GM12874 (cell line): ENCODE measurements at regions not wholly inside any gene's neighbourhood (a gene's known extent, or its start where the extent isn't known, plus 50 kb on each side); places are given as distances from the start of the nearest gene placed in this dataset.

Experiments
- TF ChIP-seq, protein P1 (sequence below): IDR thresholded peaks from 2 replicates; pipeline ENCODE4 v1.5.1; 2011; ENCODE audit warnings: low read depth, mild to moderate bottlenecking, control low read depth, low read length, moderate library complexity; ENCODE audit not compliant: insufficient read depth

DNA sequence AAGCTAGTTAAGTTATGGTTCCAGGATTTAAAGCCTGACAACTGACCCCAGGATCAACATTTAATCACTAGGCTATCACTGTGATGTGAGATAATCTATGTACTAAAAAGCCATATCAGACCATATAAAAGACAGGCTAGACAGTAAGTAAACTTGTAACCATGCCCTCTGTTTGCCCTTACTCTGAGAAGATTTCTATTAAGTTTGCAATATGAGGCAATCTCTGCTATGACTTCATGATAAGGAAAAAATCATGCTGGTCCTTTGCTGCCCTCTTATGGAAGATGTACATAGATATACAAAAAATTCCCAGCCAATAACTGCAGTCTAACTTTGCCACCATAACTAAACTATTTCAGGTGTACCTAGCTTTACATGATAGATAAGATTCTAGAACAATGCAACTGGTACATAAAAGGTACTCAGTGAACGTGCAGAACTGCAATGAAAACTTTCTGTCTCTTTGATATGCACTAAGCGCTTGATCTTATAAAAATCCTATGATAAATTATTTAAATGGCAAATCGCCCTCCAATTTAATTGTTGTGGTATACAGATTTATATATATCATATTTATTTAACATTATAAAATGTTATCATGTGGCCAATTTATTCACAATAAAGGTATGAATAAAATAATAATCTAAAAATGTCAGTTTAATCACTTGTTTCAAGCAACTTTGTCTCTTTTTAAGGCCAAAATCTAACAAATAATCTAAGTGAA lies 70.5 kb downstream of the FAM217A start:
- TF ChIP-seq, protein P1, sequence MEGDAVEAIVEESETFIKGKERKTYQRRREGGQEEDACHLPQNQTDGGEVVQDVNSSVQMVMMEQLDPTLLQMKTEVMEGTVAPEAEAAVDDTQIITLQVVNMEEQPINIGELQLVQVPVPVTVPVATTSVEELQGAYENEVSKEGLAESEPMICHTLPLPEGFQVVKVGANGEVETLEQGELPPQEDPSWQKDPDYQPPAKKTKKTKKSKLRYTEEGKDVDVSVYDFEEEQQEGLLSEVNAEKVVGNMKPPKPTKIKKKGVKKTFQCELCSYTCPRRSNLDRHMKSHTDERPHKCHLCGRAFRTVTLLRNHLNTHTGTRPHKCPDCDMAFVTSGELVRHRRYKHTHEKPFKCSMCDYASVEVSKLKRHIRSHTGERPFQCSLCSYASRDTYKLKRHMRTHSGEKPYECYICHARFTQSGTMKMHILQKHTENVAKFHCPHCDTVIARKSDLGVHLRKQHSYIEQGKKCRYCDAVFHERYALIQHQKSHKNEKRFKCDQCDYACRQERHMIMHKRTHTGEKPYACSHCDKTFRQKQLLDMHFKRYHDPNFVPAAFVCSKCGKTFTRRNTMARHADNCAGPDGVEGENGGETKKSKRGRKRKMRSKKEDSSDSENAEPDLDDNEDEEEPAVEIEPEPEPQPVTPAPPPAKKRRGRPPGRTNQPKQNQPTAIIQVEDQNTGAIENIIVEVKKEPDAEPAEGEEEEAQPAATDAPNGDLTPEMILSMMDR, result 0 out of 2 replicates have a peak, but pooled peaks have one; percentile 18

DNA sequence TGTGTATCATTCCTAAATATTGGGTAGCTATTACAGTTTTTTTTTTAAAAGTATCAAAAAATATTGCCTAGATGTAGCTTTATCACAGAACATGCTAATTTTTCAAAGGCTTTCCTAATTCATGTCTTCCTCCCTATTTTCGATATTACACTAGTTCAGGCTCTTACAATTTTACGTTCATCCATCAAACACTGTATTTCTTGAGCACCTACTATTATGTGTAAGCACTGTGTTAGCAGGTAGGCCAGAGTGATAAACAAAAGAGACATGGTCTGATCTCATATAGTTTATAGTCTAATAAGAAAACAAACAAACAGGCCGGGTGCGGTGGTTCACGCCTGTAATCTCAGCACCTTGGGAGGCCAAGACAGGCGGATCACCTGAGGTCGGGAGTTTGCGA lies 69.5 kb downstream of the FAM217A start:
- TF ChIP-seq, protein P1, result no peak

DNA sequence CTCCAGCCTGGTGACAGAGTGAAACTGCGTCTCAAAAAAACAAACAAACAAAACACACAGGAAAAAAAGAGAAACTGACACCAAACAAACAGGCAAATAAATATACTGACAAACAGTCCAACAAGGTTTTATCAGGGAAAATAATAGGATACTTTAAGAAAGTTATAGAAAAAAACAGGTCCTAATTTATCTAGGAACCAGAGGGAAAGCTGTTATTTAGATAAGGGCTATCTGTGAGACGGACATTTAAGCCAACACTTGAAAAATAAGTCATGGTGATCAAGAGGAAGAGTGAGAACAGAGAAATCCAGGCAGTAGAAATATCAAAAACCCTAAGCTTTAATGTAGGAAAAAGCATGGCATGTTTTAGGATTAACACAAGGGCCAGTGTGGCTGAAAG lies 68.9 kb downstream of the FAM217A start:
- TF ChIP-seq, protein P1, result no peak

DNA sequence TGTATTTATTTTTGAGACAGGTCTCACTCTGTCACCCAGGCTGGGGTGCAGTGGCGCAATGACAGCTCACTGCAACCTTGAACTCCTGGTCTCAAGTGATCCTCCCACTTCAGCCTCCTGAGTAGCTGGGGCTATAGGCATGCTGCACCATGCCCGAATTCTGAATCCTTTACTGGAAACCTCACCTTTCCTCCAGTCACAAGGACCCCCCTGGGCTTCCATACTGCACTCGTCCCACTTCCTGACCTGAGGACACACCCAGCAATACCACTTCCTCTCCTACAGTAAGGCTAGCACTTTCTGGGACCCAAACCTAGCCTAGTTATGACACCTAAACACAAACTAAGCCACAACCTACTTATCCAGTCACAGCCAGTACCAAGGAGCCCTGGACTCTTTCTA lies 68.2 kb downstream of the FAM217A start:
- TF ChIP-seq, protein P1, result no peak

DNA sequence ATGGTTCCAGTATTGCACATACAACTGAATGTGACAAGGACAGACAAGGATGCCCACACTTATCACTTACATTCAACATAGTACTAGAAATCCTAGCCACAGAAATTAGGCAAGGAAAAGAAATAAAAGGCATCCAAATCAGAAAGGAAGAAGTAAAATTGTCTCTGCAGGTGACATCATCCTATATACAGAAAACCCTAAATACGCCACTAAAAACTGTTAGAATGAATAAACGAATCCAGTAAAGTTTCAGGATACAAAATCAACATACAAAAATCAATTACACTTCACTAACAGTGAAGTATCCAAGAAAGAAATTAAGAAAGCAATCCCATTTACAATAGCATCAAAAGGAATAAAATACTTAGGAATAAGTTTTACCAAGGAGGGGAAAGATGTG lies 66.1 kb downstream of the FAM217A start:
- TF ChIP-seq, protein P1, result no peak

DNA sequence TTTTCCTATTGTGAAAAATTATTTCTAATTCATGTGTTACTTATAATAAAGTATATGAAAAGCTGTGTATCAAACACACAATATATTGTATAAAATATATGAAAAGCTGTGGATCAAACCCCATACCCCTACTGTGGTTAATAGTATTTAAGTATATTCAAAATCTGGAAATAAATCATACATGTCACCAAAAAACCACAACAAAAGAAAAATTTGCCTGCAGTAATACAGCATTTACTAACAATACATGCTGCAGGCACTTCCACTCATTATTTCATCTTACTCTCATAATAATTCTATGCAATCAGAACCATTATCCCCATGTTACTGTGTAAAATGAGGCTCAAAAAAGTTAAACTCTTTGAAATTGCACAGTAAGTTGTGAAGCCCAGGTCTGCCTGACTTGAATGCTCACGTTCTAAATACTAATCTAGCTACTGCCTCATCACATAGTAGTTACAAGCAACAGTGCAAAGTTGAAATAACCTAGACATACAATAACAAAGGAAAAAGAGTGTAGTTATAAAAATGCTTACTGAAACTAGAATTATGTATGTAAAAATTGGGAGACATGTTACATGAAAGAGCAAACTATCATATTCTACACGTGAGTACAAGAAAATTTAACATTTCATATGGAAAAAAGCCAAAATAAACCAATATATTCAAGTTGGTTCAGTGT lies 61.7 kb downstream of the FAM217A start:
- TF ChIP-seq, protein P1, result no peak

DNA sequence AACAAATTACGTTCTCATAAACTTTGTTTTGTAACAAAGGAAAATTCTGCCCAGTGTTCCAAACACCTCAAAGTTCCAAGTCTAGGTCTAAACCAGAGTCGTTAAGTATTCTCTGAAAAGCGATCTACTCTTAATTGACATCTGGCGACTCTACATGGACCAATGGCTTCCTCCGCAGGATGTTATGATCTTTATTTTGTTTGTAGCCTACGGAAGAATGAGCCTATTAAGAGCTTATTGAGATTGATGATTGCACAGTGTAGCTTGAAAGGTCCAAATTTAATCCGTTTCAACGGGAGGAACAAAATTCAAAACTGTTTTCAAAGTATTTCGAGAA lies 61.1 kb downstream of the FAM217A start:
- TF ChIP-seq, protein P1, result no peak
